RWPE1 (cell line): ENCODE measurements at regions not wholly inside any gene's neighbourhood (a gene's known extent, or its start where the extent isn't known, plus 50 kb on each side); places are given as distances from the start of the nearest gene placed in this dataset.

ENCODE experiments used
- CTCF ChIA-PET: fragments of 350-600 bp; sonication (Branson Sonifier 250); formaldehyde crosslinking; extraction: SDS; loops from one replicate; lab custom pipeline; 2021; lab: Yijun Ruan, JAX
- POLR2A ChIA-PET: fragments of 400-600 bp; formaldehyde crosslinking; extraction: SDS; loops from one replicate; lab custom pipeline; 2020; ENCODE audit warnings: antibody characterized with exemption; ENCODE audit not compliant: low non-redundant PET; lab: Yijun Ruan, JAX
- DNase-seq: peaks from one replicate; pipeline ENCODE4 v3.0.0; 2012; ENCODE audit warnings: low spot score
- H3K27ac ChIP-seq: fragments of 450-650 bp; 2 replicates; pipeline ENCODE4 v1.5.1; 2017
- CTCF ChIP-seq: fragments of 450-650 bp; conservative IDR thresholded peaks from 2 replicates; pipeline ENCODE4 v1.5.1; 2017; ENCODE audit warnings: low read depth, mild to moderate bottlenecking

- H3K27ac ChIP-seq = no peak overlapping the region
- DNase-seq = no peak
- ChIA-PET CTCF (interaction anchor here (1.0 kb wide), 1 partner anchor 18 kb away, joined by 3 read pairs; no protein-coding TSS in a partner anchor), POLR2A (no interaction called here)
- no peak for TF ChIP-seq CTCF
Measured at GRCh38 chr9:11142965-11143738, 530.4 kb upstream of the PTPRD start.

DNA sequence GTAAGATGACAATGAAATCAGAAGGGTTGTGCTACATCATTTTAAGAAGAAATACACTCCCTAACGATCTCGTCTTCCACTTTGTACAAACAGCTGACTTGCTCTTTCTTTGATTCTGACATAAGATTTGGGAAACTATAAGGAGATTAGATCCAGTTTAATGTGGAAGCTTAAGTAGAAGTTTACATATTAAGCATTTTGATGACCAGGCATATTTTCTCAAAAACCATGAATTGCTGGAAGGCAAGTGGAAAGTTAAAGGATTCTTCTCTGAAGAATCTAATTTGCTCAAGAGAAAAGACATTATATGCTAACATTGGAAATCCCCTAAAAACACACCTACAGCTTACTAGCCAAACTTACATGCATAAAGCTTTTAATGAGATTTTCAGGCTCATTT, 531.9 kb upstream of the PTPRD start:
- no peak for TF ChIP-seq CTCF
- ChIA-PET CTCF (no interaction called here), POLR2A (no interaction called here)
- no peak overlapping the region for H3K27ac ChIP-seq
- no peak for DNase-seq

GRCh38 chr9:11148189-11148588, 535.4 kb upstream of the PTPRD start:
- H3K27ac ChIP-seq = no peak overlapping the region
- CTCF ChIA-PET = no interaction called here
- no peak for TF ChIP-seq CTCF
- POLR2A ChIA-PET = no interaction called here
- DNase-seq = no peak

- no peak for TF ChIP-seq CTCF
- POLR2A ChIA-PET = no interaction called here
- CTCF ChIA-PET = no interaction called here
- DNase-seq = no peak
- H3K27ac ChIP-seq = no peak overlapping the region
Measured at GRCh38 chr9:11149065-11149464, 536.3 kb upstream of the PTPRD start.

DNA sequence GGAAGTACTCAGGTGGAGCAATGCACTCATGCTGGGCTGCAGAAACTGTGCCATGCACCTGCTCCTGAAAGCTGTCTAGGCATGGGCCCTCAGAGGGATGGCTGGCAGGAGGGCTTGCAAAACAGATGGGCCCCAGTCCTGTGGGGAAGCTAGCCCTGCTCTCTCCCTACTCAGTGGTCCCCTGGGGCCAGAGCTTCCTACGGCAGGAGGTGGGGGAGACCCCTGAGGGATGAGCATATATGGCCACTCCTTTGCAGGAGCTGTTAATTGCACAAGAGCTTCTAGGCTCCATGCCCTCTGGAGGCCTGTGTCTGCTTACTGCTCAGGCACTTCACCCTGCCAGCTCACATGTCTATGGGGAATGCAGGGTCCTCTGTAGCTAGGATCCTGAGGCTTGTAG, 545.3 kb upstream of the PTPRD start:
- no peak for TF ChIP-seq CTCF
- POLR2A ChIA-PET = no interaction called here
- CTCF ChIA-PET = interaction anchor here (0.7 kb wide), 1 partner anchor 12 kb away, joined by 3 read pairs; no protein-coding TSS in a partner anchor
- no peak overlapping the region for H3K27ac ChIP-seq
- DNase-seq = no peak

DNA sequence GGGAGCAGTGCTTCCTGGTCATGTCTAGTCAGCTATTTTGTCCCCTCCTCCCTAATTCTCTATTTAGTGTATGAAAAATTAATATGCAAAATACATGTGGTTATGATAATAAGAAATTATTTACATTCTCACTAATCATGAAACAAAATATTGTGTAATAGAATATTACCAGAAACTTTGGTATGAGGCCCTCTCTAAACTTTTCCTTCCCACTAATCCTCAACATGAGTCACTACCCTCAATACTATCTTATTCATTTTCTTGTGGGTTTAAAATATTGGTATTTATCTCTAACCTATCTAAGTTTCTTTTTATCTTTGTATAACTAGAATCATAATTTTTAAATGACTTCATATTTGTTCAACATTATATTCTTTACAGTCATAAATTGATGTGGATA, 545.9 kb upstream of the PTPRD start:
- DNase-seq = peak; percentile 7
- TF ChIP-seq CTCF = no peak
- H3K27ac ChIP-seq = no peak overlapping the region
- CTCF ChIA-PET = interaction anchor here (0.7 kb wide), 1 partner anchor 11 kb away, joined by 3 read pairs; no protein-coding TSS in a partner anchor
- POLR2A ChIA-PET = no interaction called here
